Middle frontal gyrus (tissue), 1 donor: ENCODE measurements at regions not wholly inside any gene's neighbourhood (a gene's known extent, or its start where the extent isn't known, plus 50 kb on each side); places are given as distances from the start of the nearest gene placed in this dataset.
"Not testable (repeated sequence)": the region's sequence is repeated elsewhere in the genome, so short reads cannot be mapped to it uniquely, and the experiment has no call there.

Experiments
- DNase-seq: peaks from one replicate; pipeline ENCODE4 v3.0.0-alpha.2; 2015; ENCODE audit warnings: low spot score; ENCODE audit errors: extremely low spot score

DNA sequence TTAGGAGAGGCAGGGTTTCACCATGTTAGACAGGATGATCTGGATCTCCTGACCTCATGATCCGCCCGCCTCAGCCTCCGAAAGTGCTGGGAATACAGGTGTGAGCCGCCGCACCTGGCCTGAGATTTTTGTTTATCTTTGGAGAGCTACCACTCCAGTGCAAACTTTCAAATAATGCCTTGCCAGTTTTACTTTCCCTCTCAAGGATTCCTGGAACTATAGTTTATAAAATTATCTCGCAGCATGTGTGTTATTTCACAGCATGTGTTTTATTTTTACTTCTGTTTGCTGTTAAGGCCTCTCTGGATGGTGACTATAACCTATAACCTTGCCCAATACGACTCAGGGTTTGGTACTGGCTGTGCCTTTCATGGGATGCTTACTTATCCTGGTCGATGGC lies 458.0 kb upstream of the NDN start:
- DNase-seq = not testable (repeated sequence)

DNA sequence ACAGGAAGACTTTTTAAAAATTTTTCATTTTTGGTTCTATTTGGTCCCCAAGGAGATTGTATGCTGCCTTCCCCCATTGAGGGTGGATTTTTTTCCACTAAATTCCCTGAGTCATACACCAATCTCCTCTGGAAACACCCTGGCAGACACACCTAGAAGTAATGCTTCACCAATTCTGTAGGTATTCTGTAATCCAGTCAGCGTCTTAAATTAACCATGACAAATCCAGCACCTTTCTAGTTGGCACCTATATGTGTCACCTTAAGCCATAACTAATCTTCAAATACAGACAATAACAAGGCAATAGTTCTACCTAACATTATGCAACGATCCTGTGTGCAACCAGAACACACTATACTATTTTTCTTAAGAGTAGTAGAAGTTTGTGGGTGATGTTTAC lies 459.1 kb upstream of the NDN start:
- DNase-seq = no peak

DNA sequence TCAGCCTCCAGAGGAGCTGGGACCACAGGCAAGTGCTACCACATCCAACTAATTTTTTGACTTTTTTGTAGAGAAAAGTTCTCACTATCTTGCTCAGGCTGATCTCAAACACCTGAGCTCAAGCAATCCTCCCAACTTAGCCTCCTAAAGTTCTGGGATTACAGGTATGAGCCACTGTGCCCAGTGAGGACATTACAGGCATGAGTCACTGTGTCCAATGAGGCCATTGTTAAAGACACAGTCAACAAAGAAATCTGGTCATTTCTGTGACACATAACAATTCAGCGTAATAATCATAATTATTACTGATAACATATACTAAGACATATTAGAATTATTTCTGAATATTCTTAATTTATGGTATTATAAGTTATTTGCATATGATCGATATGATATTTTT lies 463.4 kb upstream of the NDN start:
- no peak for DNase-seq

DNA sequence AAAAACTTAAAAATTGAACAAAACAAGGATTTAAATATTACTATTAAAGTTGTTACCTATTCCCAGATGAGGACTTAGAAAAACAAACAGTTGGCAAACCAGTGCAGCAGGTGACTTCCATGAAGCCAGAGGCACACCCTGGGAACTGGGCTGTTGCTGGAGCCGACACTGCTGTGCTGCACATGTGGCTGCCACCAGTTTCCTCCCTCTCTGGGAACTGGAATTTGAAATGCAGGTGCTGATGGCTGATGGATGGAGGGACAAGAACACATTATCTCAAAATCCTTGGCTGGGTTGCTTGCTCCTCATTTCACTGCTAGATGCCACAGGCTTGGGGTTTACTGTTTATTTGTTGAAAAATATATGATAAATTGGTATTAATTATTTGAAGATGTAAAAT lies 471.2 kb upstream of the NDN start:
- DNase-seq = not testable (repeated sequence)

DNA sequence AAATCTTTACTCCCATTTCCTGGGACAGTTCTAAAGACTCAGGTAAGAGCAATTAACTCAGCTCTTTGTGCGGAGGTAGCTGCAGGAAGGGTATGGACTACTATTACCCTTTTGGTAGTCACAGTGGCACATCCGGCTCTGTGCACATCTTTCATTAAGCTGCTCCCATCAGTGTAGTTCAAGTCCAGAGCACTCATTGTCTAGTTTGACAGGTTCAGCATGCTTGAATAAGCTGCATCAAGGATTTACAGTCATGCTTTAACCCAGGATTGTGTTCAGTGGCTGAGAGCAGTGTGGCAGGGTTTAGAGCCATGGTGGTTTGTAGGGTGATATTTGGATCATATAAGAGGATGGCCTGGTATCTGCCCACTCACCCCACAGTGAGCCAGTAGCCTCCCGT lies 478.4 kb upstream of the NDN start:
- not testable (repeated sequence) for DNase-seq

DNA sequence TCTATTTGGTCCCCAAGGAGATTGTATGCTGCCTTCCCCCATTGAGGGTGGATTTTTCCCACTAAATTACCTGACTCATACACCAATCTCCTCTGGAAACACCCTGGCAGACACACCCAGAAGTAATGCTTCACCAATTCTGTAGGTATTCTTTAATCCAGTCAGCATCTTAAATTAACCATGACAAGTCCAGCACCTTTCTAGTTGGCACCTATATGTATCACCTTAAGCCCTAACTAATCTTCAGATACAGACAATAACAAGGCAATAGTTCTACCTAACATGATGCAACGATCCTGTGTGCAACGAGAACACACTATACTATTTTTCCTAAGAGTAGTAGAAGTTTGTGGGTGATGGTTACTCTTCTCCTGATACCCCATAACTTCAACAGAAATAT lies 473.3 kb upstream of the NPAP1 start:
- DNase-seq = not testable (repeated sequence)

DNA sequence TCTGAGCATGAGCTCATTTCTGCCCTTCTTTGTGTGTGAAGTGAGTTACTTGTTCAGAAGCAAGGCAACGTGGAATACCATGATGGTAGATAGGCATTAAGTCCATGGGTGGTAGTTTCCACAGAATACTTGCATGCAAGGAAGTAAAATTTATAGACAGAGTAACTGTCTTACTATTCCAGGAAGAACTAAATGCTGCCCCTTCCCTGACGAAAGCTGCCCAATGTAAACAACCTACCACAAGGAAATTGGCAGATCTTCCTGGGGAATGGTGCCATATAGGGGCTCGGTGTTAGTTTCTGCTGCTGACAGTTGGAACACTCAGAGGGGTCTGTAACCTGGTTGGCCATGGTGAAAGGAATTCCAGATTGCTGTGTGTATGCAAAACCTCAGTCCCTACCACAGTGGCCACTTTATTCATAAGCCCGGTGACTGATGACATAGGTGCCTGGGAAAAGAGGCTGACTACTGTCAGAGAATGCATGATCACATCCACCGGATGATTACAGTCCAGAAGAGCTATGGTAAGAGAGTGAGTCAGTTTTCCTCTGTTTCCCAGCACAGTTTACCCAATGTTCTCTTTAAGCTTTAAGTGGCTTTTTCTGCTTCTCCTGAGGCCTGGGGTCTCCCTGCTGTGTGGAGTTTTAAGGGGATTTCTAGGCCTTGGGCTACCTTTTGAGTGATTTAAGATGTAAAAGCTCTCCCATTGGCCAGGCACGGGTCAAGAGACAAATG lies 463.7 kb upstream of the NPAP1 start:
- DNase-seq = not testable (repeated sequence)

DNA sequence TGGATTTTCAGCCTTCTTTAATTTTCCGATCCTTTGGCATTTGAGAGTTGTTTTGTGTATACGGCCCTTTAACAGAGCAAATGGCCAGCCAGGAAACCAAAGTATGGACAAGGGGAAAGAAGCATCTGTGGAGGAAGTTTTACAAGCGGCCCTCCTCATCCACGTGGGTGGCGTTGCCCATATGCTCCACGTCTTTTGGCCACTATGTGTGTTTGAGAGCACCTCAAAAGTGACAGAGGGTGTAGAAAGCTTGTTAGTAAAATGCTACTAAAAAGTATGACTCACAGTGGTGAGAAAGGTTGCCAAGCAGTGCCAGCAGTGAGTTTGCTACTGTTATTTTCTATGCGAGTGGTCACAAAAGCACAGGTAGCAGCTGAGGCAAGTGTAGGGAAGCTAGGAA lies 451.8 kb upstream of the NPAP1 start:
- no peak for DNase-seq

DNA sequence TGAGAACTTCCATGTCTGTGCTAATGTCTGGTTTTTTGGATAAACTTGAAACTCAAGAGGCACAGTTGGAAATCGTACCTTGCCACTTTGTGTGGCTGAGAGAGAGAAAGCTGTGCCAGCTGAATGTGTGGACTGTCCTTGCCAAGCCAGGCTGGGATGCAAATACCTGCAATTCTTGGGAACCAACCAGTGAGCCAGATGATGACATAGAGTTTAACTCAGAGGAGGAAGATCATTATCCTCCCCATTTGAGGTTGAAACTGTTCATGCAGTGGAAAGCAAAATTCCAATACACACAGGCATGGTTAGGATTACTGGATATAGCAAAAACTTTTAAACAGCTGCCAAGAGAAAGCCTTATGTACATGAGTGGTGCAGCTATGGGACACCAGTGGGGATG lies 451.4 kb upstream of the NPAP1 start:
- DNase-seq = no peak

DNA sequence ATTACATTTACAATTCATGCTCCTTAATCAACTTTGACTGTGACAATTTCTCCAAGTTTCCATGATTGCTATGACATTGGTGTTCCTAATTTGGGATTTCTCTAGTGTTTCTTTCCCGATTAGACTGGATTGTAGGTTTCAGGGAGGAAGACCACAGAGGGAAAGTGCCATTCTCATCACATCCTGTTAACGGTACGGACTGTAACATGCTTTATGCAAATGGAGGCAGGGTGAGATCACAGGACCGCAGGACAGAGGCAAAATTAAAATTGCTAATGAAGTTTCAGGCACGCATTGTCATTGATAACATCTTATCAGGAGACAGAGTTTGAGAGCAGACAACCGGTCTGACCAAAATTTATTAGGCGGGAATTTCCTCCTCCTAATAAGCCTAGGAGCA lies 446.7 kb upstream of the NPAP1 start:
- not testable (repeated sequence) for DNase-seq

DNA sequence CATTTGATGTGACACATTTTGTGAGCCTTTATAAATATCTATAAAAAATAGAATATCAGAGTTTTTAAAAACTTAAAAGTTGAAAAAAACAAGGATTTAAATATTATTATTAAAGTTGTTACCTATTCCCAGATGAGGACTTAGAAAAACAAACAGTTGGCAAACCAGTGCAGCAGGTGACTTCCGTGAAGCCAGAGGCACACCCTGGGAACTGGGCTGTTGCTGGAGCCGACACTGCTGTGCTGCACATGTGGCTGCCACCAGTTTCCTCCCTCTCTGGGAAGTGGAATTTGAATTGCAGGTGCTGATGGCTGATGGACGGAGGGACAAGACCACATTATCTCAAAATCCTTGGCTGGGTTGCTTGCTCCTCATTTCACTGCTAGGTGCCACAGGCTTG lies 442.4 kb upstream of the NPAP1 start:
- not testable (repeated sequence) for DNase-seq

DNA sequence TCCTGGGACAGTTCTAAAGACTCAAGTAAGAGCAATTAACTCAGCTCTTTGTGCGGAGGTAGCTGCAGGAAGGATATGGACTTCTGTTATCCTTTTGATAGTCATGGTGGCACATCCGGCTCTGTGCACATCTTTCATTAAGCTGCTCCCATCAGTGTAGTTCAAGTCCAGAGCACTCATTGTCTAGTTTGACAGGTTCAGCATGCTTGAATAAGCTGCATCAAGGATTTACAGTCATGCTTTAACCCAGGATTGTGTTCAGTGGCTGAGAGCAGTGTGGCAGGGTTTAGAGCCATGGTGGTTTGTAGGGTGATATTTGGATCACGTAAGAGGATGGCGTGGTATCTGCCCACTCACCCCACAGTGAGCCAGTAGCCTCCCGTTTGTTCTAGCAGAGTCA lies 435.0 kb upstream of the NPAP1 start:
- not testable (repeated sequence) for DNase-seq

DNA sequence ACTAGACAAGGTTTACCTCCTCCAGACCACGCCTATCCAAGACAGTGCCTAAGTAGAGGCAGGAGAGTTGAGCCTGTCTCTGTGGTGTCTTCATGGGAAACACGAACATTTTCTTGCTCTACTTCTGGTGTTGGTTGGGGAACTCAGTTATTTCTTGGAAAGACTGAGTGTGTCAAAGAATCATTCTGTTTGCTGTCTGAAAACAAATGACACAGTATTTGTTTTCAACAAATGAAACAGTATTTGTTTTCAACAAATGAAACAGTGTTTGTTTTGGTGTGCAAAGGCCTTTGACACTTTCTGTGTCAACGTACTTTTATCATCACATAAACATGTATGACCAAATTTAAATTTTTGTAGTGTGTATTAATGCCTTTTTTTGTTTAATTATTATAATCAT lies 416.5 kb upstream of the NPAP1 start:
- not testable (repeated sequence) for DNase-seq

DNA sequence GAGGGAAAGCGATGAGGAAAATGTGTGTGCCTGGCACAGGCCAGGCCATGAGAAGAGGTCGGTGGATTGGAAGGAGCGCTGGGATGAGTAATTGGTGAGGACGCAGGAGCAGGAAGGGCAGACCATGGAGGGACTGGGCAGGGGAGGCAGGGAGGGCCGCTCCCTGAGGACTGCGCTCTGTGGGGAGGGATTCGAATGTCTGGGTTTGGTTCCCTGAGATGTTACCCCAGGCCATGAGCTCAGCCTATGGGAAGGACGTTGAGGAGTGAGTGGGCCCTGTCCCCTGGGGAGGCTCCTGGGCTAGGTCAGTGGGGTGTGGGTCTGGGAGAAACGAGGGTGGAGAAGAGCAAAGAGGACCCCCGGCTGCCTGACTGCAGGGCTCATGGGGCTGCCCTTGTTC lies 415.2 kb upstream of the NPAP1 start:
- DNase-seq = not testable (repeated sequence)

DNA sequence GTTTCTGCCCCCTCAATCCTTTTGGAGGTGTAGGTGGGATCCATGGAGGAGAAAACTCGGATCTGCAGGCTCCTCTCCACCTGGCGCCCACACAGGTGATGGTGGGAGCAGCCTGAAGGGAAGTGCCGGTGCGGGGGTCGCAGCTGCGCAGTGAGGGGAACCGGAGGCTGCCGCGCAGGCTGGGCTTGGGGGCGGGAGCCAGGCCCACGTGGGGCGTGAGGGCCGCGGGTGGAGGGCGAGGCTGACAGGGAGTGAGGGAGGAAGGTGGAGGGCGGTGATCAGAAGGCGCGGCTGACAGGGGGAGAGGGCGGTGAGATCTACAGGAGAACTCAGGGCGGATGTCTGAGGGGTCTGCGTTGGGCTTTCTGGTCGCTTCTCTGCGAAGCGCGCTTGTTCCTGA lies 414.7 kb upstream of the NPAP1 start:
- DNase-seq = not testable (repeated sequence)

DNA sequence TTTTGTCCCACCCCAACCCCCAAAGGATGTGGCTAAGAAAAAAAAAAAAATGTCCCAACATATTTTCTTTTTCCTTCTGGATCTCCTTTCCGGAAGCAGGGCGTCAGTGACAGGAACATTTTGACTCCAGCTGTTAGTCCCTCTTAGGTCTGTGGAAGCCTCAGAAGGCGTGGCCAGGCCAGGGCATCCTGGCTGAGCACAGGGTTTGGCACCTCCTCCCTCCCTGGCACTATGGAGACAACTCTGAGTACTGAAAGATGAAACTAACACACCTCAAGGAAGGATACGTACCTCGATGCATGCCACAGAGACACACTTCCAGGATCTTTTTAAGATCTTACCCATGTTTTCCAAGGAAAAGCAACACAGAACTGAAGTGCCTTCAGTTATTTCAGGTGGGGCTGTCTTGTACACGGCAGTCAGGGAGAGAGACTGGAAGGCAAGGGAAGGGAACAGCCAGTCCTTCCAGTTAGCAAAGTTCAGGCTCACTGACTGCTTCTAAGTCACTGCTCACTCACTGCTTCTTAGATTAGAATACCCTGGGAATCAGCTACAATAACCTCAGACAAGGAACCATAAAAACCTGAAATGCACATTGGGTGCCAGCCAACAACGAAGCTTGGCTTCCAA lies 406.9 kb upstream of the NPAP1 start:
- DNase-seq = not testable (repeated sequence)

DNA sequence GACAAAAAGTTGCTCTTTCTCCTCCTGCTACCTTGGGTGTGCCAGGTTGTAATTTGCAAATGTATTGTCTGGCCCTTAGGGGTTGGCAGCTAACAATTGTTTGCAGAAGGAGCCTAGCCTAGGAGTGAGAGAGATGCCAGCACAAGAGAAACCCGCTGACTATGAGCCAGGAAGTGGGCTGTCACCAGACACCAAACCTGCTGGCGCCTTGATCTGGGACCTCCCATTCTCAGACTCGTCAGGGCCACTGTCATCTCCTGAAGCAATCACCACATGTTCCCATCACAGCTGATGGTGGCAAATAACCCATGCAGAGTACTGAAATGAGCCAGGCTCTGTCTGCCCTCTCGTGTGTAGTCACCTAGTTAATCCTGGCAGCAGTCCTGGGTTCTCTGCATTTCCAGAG lies 406.4 kb upstream of the NPAP1 start:
- DNase-seq = no peak

DNA sequence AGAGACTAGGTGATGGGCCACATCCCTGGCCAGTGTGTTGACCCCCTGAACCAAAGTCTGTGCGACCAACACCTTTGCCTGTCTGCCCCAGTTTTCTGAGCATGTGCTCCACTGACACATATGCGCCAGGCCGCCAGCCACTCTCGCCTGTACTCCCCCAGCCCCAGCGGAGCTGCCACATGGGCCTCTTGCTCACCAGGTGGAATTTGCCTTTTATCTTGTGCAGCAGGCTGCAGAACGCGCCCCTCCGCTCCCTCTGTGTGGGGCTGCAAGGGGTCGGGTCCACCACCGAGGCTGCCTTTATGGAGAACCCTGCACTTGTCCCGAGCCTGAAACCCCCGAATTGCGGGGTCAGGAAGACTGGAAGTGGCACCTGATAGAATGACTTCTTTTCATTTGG lies 405.7 kb upstream of the NPAP1 start:
- DNase-seq = no peak

DNA sequence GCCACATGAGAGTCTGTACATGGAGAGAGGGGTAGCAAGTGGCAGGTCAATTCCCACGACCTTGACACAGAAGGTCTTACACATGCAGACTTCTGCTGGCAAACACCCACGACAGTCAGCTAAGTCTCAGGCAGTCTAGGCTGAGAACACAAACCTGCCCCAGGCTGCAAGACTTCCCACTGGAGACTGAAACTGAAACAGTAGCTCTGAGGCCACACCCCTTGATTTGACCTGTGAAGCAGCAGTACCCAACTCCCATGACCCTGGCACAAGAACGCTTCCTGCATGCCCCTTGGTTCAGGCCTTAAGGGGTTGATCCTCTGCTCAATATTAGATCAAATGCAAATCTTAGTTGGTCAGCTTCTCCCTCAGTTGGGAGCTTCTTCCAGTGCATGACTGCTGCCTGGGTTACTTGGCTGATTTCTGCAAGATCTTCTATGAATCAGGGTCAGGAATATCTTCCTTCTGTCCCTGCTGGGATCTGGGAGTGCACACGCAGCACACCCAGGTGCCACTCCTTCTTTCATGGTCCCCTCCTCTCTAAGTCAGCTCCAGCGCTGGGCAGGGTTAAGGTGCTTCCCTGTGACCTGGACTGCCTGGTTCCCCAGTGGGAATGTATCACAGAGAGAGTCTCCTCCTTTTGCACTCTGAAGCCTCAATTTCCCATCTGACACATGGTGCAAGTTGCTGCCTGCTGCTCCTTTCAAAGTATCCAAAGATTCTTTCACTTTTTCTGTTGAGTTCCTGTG lies 403.9 kb upstream of the NPAP1 start:
- DNase-seq = not testable (repeated sequence)

DNA sequence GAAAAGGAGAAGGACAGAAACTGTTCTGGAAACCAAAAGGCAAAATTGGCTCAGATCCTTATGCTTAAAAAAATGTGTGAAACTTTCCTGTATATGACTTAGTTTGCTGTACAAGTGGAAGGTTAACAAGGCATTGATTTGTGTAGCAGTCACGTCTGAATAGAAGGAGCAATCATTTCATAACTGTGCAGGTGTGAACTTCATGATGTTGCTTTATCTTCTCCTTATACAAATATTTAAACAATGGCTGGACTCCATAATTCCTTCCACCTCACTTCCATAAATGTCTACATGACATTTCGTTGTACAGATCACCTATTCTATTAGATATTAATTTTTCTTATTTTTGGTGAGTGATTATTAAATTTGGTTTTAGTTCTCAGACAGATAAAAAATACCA lies 382.7 kb upstream of the NPAP1 start:
- no peak for DNase-seq

DNA sequence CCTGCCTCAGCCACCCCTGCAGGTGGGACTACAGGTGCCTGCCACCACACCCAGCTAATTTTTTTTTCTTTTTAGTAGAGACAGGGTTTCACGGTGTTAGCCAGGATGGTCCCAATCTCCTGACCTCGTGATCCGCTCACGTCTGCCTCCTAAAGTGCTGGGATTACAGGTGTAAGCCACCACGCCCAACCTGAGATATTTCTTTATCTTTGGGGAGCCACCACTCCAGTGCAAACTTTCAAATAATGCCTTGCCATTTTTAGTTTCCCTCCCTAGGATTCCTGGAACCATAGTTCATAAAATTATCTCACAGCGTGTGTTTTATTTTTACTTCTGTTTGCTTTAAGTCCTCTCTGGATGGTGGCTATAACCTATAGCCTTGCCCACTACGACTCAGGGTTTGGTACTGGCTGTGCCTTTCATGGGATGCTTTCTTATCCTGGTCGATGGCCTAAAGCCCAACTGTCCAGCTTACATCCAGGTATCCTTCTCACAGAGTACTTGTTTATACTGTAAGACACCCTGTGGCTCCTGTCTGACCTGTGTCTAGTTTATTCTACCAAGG lies 374.7 kb upstream of the NPAP1 start:
- not testable (repeated sequence) for DNase-seq

DNA sequence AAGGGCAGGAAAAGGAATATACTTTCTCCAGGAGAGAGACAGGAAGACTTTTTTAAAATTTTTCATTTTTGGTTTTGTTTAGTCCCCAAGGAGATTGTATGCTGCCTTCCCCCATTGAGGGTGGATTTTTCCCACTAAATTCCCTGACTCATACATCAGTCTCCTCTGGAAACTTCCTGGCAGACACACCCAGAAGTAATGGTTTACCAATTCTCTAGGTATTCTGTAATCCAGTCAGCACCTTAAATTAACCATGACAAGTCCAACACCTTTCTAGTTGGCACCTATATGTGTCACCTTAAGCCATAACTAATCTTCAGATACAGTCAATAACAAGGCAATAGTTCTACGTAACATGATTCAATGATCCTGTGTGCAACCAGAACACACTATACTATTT lies 373.6 kb upstream of the NPAP1 start:
- DNase-seq = not testable (repeated sequence)
